AG08396 (cell line): ENCODE measurements at regions not wholly inside any gene's neighbourhood (a gene's known extent, or its start where the extent isn't known, plus 50 kb on each side); places are given as distances from the start of the nearest gene placed in this dataset.

Experiments used
- DNase-seq: peaks from one replicate; pipeline ENCODE4 v3.0.0; 2012; ENCODE audit warnings: low spot score, mixed read lengths

DNA sequence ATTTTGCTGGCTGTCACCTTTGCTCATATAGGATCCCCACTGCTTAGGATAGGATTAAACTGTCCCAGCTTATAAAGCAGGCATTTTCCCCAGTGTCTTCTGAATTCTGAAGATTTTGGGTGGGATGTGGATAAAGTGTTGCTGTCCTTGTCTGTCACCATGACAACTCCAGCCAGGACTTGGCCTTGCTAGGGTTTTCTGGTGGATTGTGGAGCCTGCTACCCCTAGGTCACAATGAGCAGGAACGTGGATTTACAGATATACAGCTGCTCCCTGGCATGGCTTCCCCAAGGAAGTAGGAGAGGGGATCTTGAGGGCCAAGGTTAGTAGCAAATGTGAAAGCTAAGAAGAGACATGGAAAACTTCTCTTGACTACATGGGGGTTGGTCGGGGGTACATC is 220.7 kb downstream of the WDR11 start:
- no peak for DNase-seq

- DNase-seq, result no peak
Measured at GRCh38 chr10:121073728-121074127, 222.6 kb downstream of the WDR11 start.

DNA sequence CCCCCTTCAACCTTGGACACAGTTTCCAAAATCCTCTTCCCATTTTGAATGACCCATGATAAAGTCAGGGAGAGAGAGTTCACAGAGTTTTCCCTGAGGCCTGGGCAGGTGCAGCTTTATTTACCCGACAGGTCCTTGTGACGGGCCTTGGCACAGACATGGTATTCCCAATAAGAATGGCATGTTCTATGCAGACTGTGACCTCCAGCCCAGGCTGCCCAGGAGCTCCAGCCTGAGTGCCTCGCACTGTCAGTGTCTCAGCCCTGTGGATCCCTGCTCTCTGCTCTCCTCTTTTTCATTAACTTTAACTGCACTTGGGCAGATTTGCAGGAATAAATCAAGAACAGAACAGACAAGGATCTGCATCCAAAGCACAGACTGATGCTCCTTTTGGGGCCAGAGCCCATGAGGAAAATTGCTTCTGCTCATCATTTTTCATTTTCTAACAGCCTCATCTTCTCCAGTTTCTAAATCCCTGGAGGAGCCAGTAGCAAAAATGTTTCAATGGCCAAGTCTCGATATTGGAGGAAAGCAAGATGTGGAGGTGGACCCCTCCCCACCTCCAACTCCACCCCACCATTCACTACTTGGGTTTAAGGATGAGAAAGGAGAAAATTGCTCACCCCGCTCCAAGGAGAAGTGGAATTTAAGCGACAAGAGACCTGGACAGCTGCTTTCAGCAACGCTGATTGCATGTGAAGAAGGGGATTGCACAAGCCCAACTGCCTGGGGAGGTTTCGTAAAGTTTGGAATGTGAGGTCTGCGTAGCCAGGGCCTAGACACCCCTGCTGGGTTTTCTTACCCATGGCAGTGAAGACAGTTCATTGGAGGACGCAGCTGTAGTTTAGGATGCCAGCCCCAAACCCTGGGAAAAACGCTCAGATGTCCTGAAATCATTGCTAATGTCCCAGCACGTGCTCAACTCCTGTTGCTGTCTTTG is 225.9 kb downstream of the WDR11 start:
- DNase-seq, result no peak

GRCh38 chr10:121078036-121078435 is 226.9 kb downstream of the WDR11 start:
- DNase-seq, result no peak

DNA sequence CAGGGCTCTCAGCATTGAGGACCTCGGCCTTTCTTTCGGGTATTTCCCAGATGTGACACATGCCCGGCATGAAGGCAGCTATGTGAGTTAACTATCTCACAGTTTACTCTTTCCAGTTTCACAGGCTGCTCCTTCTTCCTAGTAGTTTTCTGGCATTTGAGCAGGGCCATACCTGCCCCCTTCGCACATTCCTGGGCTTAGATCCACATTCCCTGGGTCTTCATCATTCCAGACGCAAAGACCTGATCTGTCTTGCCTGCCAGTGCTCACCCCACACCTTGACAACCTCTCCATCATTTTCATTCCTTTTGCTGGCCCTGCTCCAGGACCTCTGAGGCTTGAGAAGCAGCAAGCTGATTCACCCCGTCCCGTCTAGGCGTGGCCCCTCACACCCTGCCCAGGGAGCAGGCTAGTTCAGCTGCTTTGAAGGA is 227.5 kb downstream of the WDR11 start:
- no peak for DNase-seq

DNA sequence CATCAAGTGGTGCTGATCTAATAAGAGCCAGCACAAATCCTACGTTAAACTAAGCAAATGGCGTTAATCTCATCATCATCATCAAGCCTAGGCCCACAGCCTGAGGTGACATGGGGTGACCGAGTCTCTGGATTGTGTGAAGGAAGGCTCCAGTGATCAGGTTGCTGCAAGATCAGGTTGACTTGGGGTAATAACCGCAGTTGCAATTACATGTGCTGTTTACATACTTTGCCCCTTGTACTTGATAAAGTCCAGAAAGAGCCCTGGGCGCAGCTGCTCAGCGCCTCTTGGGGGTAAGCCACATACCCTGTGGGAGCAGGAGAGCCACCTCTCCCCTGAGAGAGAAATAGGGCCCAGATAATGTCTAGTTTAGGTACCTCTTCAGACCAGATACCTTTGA is 228.1 kb downstream of the WDR11 start:
- no peak for DNase-seq

GRCh38 chr10:121080281-121080891 is 229.2 kb downstream of the WDR11 start:
- DNase-seq, result no peak

DNA sequence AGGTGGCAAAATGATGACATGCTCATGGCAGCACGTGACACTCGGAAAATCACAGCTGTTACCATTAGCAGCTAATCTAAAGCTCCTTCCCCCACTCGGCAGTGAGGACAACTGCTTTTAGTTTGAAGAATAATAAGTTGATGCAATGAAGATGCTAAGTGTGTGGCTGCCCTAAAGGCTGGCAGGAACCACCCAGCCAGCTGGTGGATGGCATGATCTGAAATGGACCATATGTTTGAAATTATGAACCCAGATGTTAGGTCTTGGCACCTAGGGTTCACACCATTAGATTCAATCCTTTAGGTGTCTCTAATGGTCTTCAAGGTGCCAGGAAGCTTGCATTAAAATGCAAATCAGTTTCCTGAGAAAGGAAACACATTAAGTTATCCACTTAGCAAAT is 230.1 kb downstream of the WDR11 start:
- DNase-seq, result no peak

GRCh38 chr10:121082984-121083383 is 231.8 kb downstream of the WDR11 start:
- no peak for DNase-seq

DNA sequence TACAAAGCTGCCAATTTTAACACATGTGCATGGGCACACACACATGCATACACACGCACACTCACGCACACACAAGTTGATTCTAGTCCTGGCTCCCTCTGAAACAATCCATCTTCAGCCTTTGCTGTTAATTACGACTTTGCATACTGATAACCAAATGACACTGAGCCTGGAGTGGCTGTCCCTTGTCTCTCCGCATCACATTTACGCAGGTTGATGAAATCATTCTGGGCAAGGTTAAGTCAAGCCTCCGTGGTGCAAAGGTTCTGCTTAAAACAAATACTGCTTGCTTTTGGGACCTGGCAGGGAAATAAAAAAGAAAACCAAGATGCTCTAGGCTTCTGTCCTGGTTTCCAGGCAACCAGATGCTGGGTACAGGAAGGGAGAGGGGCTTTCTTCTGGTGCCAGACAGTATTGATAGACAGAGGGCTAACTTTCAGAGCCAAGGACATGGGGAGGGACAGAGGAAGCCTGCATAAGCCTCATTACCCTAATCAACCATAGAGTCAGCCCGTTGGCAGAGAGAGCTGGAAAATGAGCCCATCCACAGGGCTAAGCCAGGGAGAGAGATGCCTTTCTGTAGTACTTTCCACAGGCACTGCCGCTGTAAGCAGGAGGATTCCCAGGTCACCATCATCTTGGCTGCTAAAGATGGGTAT is 233.0 kb downstream of the WDR11 start:
- no peak for DNase-seq

- DNase-seq, result no peak
Measured at GRCh38 chr10:121084675-121085070, 233.5 kb downstream of the WDR11 start.

DNA sequence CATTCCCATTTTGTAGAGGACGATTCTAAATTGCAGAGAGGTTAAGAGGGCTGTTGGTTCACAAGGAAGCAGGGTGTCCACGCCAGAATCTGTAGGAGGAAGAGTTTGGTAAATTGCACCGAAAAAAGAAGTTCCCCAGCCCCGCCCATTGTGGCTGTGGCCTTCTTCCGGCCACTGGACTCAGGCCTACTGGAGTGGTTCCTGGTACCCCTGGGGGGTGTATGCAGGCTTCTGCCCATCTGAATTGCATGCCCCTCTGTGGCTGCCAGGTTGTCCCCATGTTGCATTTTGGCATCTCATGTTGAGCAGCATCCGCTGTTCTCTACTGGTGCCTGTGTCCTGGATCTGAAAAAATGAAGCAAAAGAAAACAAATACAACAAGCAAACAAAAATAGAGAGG is 234.2 kb downstream of the WDR11 start:
- DNase-seq, result no peak

GRCh38 chr10:121087129-121087528 is 236.0 kb downstream of the WDR11 start:
- DNase-seq, result no peak

GRCh38 chr10:121087688-121088087 is 236.5 kb downstream of the WDR11 start:
- DNase-seq, result no peak

DNA sequence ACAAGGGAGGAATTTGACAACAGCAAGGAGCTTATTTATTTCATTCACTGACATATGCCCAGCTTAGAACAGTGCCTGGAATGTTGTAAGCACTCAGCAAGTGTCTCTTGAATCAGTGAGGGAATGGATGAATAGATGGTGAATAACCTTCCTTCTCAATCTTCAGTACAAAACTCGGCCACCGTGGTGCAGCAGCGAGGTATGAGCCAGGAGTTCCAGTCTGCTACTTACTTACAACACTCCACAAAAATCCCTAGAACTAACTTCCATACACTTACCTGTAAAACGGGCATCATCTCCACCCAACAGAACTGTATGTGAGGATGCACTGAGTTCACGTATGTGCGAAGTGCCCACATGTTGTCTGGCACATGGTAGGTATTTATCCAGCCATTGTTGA is 237.4 kb downstream of the WDR11 start:
- no peak for DNase-seq

DNA sequence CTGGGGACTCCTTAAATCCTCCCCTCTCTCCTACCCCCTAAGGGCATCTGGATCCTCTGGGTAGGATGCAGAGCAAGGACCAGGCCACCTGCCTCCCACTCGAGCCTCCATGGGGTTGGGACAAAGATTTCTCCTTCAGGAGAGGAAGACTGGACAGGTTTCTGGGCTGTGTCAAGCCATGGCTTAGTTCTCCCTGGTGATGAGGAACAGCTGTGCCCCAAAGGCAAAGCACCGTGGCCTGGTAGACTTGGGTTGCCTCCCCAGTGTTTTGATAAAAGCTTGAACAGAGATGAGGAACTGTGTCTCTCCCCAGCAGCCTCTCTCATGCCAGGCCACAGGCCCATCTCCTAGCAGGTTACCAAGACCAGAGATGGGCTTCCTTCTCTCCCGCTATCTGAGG is 238.3 kb downstream of the WDR11 start:
- no peak for DNase-seq

GRCh38 chr10:121091961-121092719 is 241.0 kb downstream of the WDR11 start:
- DNase-seq, result no peak

DNA sequence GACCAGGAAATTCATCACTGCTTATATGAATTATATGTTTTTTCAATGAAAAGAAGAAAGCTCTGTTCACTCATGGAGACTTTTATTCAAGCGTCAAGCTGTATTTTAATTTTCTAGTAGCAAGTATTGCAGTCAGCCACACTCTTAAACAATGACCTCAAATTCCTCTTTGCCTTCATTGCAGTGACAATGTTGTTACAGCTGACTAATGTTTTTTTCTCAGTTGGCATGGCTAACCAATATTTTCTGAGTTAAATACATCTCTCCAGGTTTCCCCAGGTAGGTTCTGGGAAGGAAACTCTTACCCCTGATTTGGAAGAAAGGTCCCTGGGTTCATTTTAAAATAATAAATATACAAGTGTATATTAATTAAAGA is 241.5 kb downstream of the WDR11 start:
- no peak for DNase-seq

DNA sequence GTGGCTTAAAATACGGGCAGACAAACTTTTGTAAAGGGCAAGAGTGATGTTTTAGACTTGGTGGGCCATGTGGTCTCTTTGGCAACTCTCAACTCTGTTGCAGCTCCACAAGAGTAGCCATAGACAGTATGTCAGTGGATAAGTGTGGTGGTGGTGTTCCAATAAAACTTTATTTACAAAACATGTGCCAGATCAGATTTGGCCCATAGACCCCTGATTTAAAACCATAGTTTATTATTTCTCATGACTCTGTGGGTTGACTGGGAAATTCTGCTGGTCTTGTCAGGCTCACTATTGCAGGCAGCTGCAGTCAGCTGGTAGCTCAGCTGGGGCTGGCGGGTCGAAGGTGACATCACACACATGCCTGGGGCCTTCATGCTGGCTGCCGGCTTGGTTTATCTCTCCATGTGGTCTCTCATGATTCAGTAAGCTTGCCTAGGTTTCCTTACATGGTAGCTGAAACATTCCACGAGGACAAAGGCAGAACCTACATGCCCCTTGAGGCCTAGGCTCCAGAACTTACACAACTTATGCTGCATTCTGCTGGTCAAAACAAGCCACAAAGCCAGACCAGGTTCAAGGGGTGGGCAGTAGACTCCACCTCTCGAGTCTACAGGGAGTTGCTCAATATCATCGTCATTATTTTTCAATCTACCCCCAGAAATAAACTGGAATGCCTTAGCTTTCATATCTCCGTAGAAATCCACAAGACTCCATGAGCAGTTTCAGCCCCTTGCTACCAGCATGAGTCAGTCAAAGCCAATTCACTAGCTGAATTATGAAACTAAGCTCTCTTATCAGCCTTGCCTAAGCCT is 245.7 kb downstream of the WDR11 start:
- no peak for DNase-seq

DNA sequence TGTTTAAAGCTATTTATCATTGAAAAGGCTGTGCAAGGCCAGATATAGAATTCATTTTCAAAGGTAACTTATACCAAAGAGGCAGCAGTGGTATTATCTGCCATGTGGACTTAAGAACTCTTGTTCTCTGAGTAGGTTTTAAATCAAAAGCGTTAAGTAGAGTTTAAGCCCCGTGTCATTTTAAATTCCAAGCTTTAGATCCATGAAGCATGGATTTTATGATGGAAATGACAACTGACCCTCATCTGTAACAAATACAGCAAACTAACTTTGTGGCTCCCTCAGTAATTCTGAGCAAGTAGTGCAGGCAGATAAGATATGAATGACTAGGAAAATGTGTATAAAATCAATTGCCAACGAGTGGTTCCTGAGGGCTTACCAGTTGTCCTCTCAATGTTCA is 247.0 kb downstream of the WDR11 start:
- DNase-seq, result no peak

DNA sequence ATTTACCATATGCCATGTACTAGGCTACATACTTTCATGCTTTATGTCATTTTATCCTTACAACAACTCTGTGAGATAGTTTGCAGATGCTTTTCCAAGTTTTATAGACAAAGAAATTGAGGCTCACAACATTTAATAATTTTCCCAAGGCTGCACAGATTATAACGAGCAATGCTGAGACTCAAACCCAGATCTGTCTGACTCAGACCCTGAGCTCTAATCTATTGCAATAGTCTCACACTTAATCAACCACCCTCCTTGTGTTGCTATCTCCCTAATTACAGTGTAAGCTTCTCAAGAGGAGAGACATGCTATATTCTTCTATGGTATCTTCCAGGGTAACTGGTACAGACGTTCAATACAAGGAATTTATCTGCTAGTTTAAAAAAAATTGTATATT is 247.6 kb downstream of the WDR11 start:
- DNase-seq, result no peak
